GM23338 (cell line): ENCODE measurements at regions not wholly inside any gene's neighbourhood (a gene's known extent, or its start where the extent isn't known, plus 50 kb on each side); places are given as distances from the start of the nearest gene placed in this dataset.

Experiments
- ATAC-seq: fragments of 200-7000 bp; cut with Tn5 transposase; 3 replicates; pipeline ENCODE4 v1.9.1; 2020
- DNase-seq: peaks from one replicate; pipeline ENCODE4 v3.0.0-alpha.2; 2015; ENCODE audit warnings: low spot score
- H2AFZ ChIP-seq: fragments of 200-600 bp; sonication (generic); 2 replicates; pipeline ENCODE4 v1.8.0; 2016; ENCODE audit warnings: antibody characterized with exemption, mild to moderate bottlenecking, moderate library complexity
- H3F3A ChIP-seq: fragments of 200-600 bp; sonication (generic); replicated peaks from 2 replicates; pipeline ENCODE4 v1.8.0; 2017; ENCODE audit warnings: antibody characterized with exemption, mixed run types, low read depth
- H3K27ac ChIP-seq: fragments of 200-600 bp; sonication (generic); 2 replicates; pipeline ENCODE4 v1.6.1; 2016; ENCODE audit warnings: low read depth
- H3K27me3 ChIP-seq: fragments of 200-600 bp; sonication (generic); 2 replicates; pipeline ENCODE4 v1.8.0; 2016; ENCODE audit warnings: mild to moderate bottlenecking, mixed run types, moderate library complexity; ENCODE audit not compliant: insufficient read depth
- H3K36me3 ChIP-seq: fragments of 200-600 bp; sonication (generic); 2 replicates; pipeline ENCODE4 v1.8.0; 2016; ENCODE audit warnings: mild to moderate bottlenecking; ENCODE audit not compliant: insufficient read depth
- H3K4me1 ChIP-seq: fragments of 200-600 bp; sonication (generic); 2 replicates; pipeline ENCODE4 v1.8.0; 2016; ENCODE audit warnings: mild to moderate bottlenecking, moderate library complexity; ENCODE audit not compliant: insufficient read depth
- H3K4me2 ChIP-seq: fragments of 200-600 bp; sonication (generic); 2 replicates; pipeline ENCODE4 v1.7.1; 2017; ENCODE audit warnings: mixed run types
- H3K4me3 ChIP-seq: fragments of 200-600 bp; sonication (generic); 2 replicates; pipeline ENCODE4 v1.6.1; 2016; ENCODE audit warnings: mixed run types
- H3K79me2 ChIP-seq: fragments of 200-600 bp; sonication (generic); replicated peaks from 2 replicates; pipeline ENCODE4 v1.8.0; 2017; ENCODE audit warnings: mild to moderate bottlenecking; ENCODE audit not compliant: insufficient read depth
- H3K9me2 ChIP-seq: fragments of 200-600 bp; sonication (generic); 2 replicates; pipeline ENCODE4 v1.8.0; 2017; ENCODE audit not compliant: insufficient read depth
- H4K20me1 ChIP-seq: fragments of 200-600 bp; sonication (generic); replicated peaks from 2 replicates; pipeline ENCODE4 v1.8.0; 2017; ENCODE audit warnings: mild to moderate bottlenecking; ENCODE audit not compliant: insufficient read depth
- H3K27ac Mint-ChIP-seq: 2 replicates; pipeline ENCODE4 v1.8.0; 2020; ENCODE audit warnings: inconsistent platforms, mild to moderate bottlenecking, moderate library complexity, mixed read lengths
- H3K27me3 Mint-ChIP-seq: 3 replicates; pipeline ENCODE4 v1.8.0; 2022; ENCODE audit warnings: low read depth, mild to moderate bottlenecking, moderate library complexity, mixed read lengths, inconsistent platforms; ENCODE audit not compliant: insufficient read depth, poor library complexity
- H3K36me3 Mint-ChIP-seq: 3 replicates; pipeline ENCODE4 v1.8.0; 2021; ENCODE audit warnings: low read depth, mild to moderate bottlenecking, inconsistent platforms, moderate library complexity, mixed read lengths
- H3K4me1 Mint-ChIP-seq: 3 replicates; pipeline ENCODE4 v1.8.0; 2020; ENCODE audit warnings: mild to moderate bottlenecking, inconsistent platforms, mixed read lengths
- H3K4me3 Mint-ChIP-seq: 3 replicates; pipeline ENCODE4 v1.8.0; 2021; ENCODE audit warnings: moderate library complexity, mild to moderate bottlenecking, inconsistent platforms, mixed read lengths
- H3K9me3 Mint-ChIP-seq: 3 replicates; pipeline ENCODE4 v1.8.0; 2020; ENCODE audit warnings: moderate library complexity, mild to moderate bottlenecking, inconsistent platforms, mixed read lengths
- CREB1 ChIP-seq: fragments of 250-450 bp; sonication (Bioruptor Pico); IDR thresholded peaks from 2 replicates; pipeline ENCODE4 v1.5.0; 2020; ENCODE audit warnings: low read depth, mild to moderate bottlenecking, moderate library complexity
- CTCF ChIP-seq, 2 experiments: fragments of 200-600 bp in 1 of 2; sonication (generic) in 1 of 2; conservative IDR thresholded peaks; 2 replicates each; pipeline versions ENCODE4 v1.5.1 to v1.6.1; 2016 to 2017; ENCODE audit warnings: antibody characterized with exemption in 2 of 2, low read depth in 2 of 2, mild to moderate bottlenecking in 2 of 2, moderate library complexity in 1 of 2
- ETS1 ChIP-seq: IDR thresholded peaks from 2 replicates; pipeline ENCODE4 v1.6.1; 2016; ENCODE audit warnings: antibody characterized with exemption
- EZH2 ChIP-seq: fragments of 200-600 bp; sonication (generic); IDR thresholded peaks from one replicate; pipeline ENCODE4 v1.8.0; 2017; ENCODE audit warnings: antibody characterized with exemption, mild to moderate bottlenecking, low read depth; ENCODE audit not compliant: unreplicated experiment
- EZH2phosphoT487 ChIP-seq: fragments of 200-600 bp; sonication (generic); IDR thresholded peaks from one replicate; pipeline ENCODE4 v1.8.1; 2018; ENCODE audit warnings: antibody characterized with exemption; ENCODE audit not compliant: unreplicated experiment
- NANOG ChIP-seq: IDR thresholded peaks from 2 replicates; pipeline ENCODE4 v1.6.1; 2016; ENCODE audit warnings: antibody characterized with exemption, borderline replicate concordance
- POLR2AphosphoS5 ChIP-seq: IDR thresholded peaks from 2 replicates; pipeline ENCODE4 v1.6.1; 2016; ENCODE audit warnings: antibody characterized with exemption, low read depth
- REST ChIP-seq: IDR thresholded peaks from one replicate; pipeline ENCODE4 v1.6.1; 2018; ENCODE audit warnings: antibody characterized with exemption; ENCODE audit not compliant: unreplicated experiment
- ZNF114 ChIP-seq: fragments of 250-450 bp; sonication (Bioruptor Pico); IDR thresholded peaks from 2 replicates; pipeline ENCODE4 v1.5.0; 2020; ENCODE audit warnings: mild to moderate bottlenecking, moderate library complexity
- ZNF331 ChIP-seq: fragments of 250-450 bp; sonication (Bioruptor Pico); IDR thresholded peaks from 2 replicates; pipeline ENCODE4 v1.5.0; 2020; ENCODE audit warnings: low read depth, mild to moderate bottlenecking, moderate library complexity

GRCh38 chr22:44411226-44412135 is 86.6 kb downstream of the RTL6 start (continued):
- TF ChIP-seq CTCF (conservative IDR thresholded peaks at IDR 0.05; ENCODE audit: low read depth in 2 of 2), result no peak
- no peak for TF ChIP-seq POLR2AphosphoS5
- TF ChIP-seq REST, result no peak
- no peak for TF ChIP-seq ETS1
- TF ChIP-seq NANOG, result no peak

GRCh38 chr22:44410451-44410991 is 87.5 kb downstream of the RTL6 start:
- H3K4me3 ChIP-seq, result no peak overlapping the region
- Mint-ChIP-seq H3K27ac (no peak overlapping the region), H3K36me3 (no peaks in the 10 kb centered on the region), H3K4me1 (peaks cover 17% of the 10 kb centered on the region), H3K4me3 (no peak overlapping the region), H3K27me3 (peaks cover 7% of the 10 kb centered on the region), H3K9me3 (no peaks in the 10 kb centered on the region)
- H3K4me2 ChIP-seq, result no peak overlapping the region
- H3K4me1 ChIP-seq, result peaks cover 10% of the 10 kb centered on the region
- no peaks in the 10 kb centered on the region for H3K79me2 ChIP-seq
- no peaks in the 10 kb centered on the region for H4K20me1 ChIP-seq
- no peak overlapping the region for H3K27ac ChIP-seq
- DNase-seq, result no peak
- H3F3A ChIP-seq, result no peaks in the 10 kb centered on the region
- no peaks in the 10 kb centered on the region for H3K9me2 ChIP-seq
- ATAC-seq, result no peak
- no peaks in the 10 kb centered on the region for H3K36me3 ChIP-seq
- no peaks in the 10 kb centered on the region for H3K27me3 ChIP-seq
- no peak overlapping the region for H2AFZ ChIP-seq
- no peak for TF ChIP-seq CREB1 (CRISPR knock-in tag)
- TF ChIP-seq ETS1, result no peak
- no peak for TF ChIP-seq EZH2phosphoT487
- TF ChIP-seq REST, result no peak
- TF ChIP-seq POLR2AphosphoS5, result no peak
- TF ChIP-seq CTCF (conservative IDR thresholded peaks at IDR 0.05; ENCODE audit: low read depth in 2 of 2), result no peak
- TF ChIP-seq ZNF331 (CRISPR knock-in tag), result no peak
- no peak for TF ChIP-seq NANOG
- TF ChIP-seq ZNF114 (CRISPR knock-in tag), result no peak
- no peak for TF ChIP-seq EZH2
